ENCODE measurements at regions not wholly inside any gene's neighbourhood (a gene's known extent, or its start where the extent isn't known, plus 50 kb on each side); places are given as distances from the start of the nearest gene placed in this dataset.

DNA sequence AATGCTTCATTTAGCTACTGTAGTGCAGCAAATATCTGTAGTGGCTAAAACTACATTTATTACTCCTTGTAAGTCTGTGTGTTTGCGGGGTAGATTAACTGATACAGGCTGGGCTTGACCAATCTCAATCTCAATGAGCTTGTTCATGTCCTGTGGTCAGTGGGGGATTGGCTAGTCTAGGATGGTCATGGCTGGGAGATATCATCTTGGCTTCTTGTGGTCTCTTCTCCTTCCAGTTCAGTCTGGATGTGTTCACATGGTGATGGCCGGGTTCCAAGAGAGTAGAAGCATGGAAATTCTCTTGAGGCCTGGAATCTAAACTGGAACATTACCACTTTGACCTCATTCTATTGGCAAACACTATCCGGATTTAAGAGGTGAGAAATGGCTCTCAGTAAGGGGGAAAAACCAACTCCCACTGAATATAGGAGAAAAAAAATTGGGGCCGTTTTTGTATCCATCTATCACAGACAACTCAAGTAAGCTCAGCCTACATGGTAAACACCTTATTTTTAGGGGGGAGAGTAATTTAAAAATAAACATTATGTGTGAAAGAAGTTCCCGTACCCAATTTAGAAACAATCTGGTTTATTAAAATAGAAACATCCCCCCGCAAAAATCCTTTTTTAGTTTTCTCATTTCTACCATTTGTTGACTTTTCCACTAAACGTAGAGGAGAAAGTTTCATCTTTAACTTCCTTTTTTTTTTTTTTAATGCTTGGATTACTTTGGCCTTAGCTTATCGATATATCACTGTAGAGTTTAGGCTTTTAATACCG, 284.9 kb upstream of the TBC1D5 start:
- POLR2A ChIA-PET, result no interaction called here

DNA sequence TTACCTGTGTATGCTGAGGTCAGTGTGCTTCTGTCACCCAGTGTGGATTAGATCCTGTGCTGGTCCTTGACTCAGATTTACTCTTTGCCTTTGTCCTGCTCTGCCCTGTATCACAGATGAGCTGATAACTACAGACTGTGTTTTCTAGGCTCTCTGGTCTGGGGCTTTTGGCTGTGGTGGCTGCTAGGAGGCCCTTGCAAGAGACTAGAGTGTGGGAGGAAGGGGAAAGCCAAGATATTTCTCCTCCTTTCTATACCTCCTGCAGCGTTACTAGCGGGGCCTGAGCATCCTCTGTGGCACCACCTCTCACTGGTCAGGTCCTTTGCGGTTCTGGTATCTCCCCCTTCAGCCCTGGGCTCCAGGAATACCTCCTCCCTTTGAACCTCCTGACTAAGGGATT, 282.3 kb upstream of the TBC1D5 start:
- peaks cover 0 to 3% of the 10 kb centered on the region in 2 experiments for H3K9me3 ChIP-seq (ENCODE audit: control insufficient read depth in 1 of 2, insufficient read depth in 1 of 2, low read length in 2 of 2)
- POLR2A ChIA-PET, result no interaction called here
- H3K27me3 ChIP-seq (ENCODE audit: control insufficient read depth in 1 of 2, insufficient read depth in 2 of 2, low read length in 2 of 2), result peaks cover 2 to 6% of the 10 kb centered on the region in 2 experiments
- Mint-ChIP-seq H3K27ac (no peak overlapping the region), H3K36me3 (ENCODE audit: low read depth) (no peaks in the 10 kb centered on the region), H3K9me3 (no peaks in the 10 kb centered on the region), H3K4me1 (ENCODE audit: low read depth) (no peaks in the 10 kb centered on the region), H3K4me3 (no peak overlapping the region), H3K27me3 (peaks cover 26% of the 10 kb centered on the region)
- ATAC-seq (ENCODE audit: poor library complexity) (no peak), DNase-seq (no peak)
- intact Hi-C loops (cut with DNase I, micrococcal nuclease), result no loop called here
- CTCF ChIA-PET, result no interaction called here
- H3K27ac ChIP-seq (ENCODE audit: low read depth in 1 of 2, low read length in 2 of 2), result no peak overlapping the region
- H3K4me1 ChIP-seq (ENCODE audit: insufficient read depth, low read length), result no peaks in the 10 kb centered on the region
- no peaks in the 10 kb centered on the region for H3K36me3 ChIP-seq (ENCODE audit: insufficient read depth, low read length)
- H3K4me3 ChIP-seq (ENCODE audit: low read length), result no peak overlapping the region
- TF ChIP-seq, protein P1, sequence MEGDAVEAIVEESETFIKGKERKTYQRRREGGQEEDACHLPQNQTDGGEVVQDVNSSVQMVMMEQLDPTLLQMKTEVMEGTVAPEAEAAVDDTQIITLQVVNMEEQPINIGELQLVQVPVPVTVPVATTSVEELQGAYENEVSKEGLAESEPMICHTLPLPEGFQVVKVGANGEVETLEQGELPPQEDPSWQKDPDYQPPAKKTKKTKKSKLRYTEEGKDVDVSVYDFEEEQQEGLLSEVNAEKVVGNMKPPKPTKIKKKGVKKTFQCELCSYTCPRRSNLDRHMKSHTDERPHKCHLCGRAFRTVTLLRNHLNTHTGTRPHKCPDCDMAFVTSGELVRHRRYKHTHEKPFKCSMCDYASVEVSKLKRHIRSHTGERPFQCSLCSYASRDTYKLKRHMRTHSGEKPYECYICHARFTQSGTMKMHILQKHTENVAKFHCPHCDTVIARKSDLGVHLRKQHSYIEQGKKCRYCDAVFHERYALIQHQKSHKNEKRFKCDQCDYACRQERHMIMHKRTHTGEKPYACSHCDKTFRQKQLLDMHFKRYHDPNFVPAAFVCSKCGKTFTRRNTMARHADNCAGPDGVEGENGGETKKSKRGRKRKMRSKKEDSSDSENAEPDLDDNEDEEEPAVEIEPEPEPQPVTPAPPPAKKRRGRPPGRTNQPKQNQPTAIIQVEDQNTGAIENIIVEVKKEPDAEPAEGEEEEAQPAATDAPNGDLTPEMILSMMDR (IDR thresholded peaks at IDR 0.05), result no peak

More for the DNA sequence above, 284.9 kb upstream of the TBC1D5 start:
- Mint-ChIP-seq H3K9me3 (no peaks in the 10 kb centered on the region), H3K4me1 (ENCODE audit: low read depth) (no peaks in the 10 kb centered on the region), H3K36me3 (ENCODE audit: low read depth) (no peaks in the 10 kb centered on the region), H3K27me3 (peaks cover 26% of the 10 kb centered on the region), H3K27ac (no peak overlapping the region), H3K4me3 (no peak overlapping the region)
- TF ChIP-seq, protein P1 (IDR thresholded peaks at IDR 0.05), result no peak
- intact Hi-C loops (cut with DNase I, micrococcal nuclease), result no loop called here
- Histone ChIP-seq H3K9me3 (ENCODE audit: control insufficient read depth in 1 of 2, insufficient read depth in 1 of 2, low read length in 2 of 2) (peaks cover 0 to under 1% of the 10 kb centered on the region in 2 experiments), H3K27ac (ENCODE audit: low read depth in 1 of 2, low read length in 2 of 2) (no peak overlapping the region), H3K36me3 (ENCODE audit: insufficient read depth, low read length) (no peaks in the 10 kb centered on the region), H3K4me1 (ENCODE audit: insufficient read depth, low read length) (no peaks in the 10 kb centered on the region), H3K4me3 (ENCODE audit: low read length) (no peak overlapping the region), H3K27me3 (ENCODE audit: control insufficient read depth in 1 of 2, insufficient read depth in 2 of 2, low read length in 2 of 2) (peaks cover 0 to 6% of the 10 kb centered on the region in 2 experiments)
- ATAC-seq (ENCODE audit: poor library complexity), result no peak
- CTCF ChIA-PET, result interaction anchor here (1.1 to 1.5 kb wide), 2 partner anchors 9 to 10 kb away, joined by 3 to 5 read pairs; no protein-coding TSS in a partner anchor
- no peak for DNase-seq

DNA sequence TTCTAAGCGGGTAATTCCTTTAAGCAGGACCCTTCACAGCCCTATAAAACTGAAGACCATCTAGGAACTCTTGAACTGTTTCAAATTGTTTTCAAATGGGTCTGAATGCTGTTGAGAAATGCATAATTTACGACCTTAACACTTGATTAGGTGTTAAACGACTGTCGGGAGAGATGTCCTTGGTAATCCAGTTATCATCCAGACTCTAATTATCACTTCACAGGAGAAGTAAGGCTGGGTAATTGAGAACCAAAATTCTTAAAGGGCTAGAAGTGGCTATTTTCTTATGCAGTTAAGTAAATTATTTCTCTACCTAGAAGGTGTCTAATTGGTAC, 276.7 kb upstream of the TBC1D5 start:
- POLR2A ChIA-PET, result no interaction called here
- H3K27ac ChIP-seq (ENCODE audit: low read depth in 1 of 2, low read length in 2 of 2), result no peak overlapping the region

More for the DNA sequence above, 276.7 kb upstream of the TBC1D5 start:
- DNase-seq (no peak), ATAC-seq (ENCODE audit: poor library complexity) (no peak)
- Mint-ChIP-seq H3K27ac (no peak overlapping the region), H3K36me3 (ENCODE audit: low read depth) (no peaks in the 10 kb centered on the region), H3K9me3 (no peaks in the 10 kb centered on the region), H3K27me3 (peaks cover 21% of the 10 kb centered on the region), H3K4me1 (ENCODE audit: low read depth) (peaks cover 11% of the 10 kb centered on the region), H3K4me3 (no peak overlapping the region)
- Histone ChIP-seq H3K9me3 (ENCODE audit: control insufficient read depth in 1 of 2, insufficient read depth in 1 of 2, low read length in 2 of 2) (peaks cover 0 to 3% of the 10 kb centered on the region in 2 experiments), H3K27me3 (ENCODE audit: control insufficient read depth in 1 of 2, insufficient read depth in 2 of 2, low read length in 2 of 2) (peaks cover 5 to 6% of the 10 kb centered on the region in 2 experiments), H3K36me3 (ENCODE audit: insufficient read depth, low read length) (no peaks in the 10 kb centered on the region), H3K4me3 (ENCODE audit: low read length) (no peak overlapping the region), H3K4me1 (ENCODE audit: insufficient read depth, low read length) (no peaks in the 10 kb centered on the region)
- intact Hi-C loops (cut with DNase I, micrococcal nuclease), result no loop called here
- CTCF ChIA-PET, result no interaction called here
- TF ChIP-seq, protein P1 (IDR thresholded peaks at IDR 0.05), result no peak
